ENCODE measurements at regions not wholly inside any gene's neighbourhood (a gene's known extent, or its start where the extent isn't known, plus 50 kb on each side); places are given as distances from the start of the nearest gene placed in this dataset.

DNA sequence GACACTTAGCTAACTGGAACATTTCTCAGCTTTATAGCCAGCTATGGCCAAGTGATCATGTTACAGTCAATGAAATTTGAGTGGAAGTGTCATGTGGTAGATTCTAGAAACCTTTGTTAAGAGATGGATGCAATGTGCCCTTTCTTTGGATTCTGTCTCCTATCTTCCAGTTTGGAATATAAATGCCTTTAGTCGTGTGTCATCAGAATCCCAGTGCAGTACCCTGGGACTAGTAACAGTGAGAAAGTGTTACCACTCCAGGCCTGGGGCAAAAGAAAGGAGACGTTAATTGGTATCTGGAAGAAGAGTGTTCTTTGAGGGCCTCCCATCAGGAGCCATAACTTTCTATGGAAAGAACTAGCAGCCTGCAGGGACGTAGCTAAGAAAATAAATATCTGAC, 149.6 kb downstream of the SNX18 start:
- no peaks in the 10 kb centered on the region for H3K9me1 ChIP-seq (ENCODE audit: control insufficient read depth, extremely low read depth, insufficient read depth, low read length)
- no peak overlapping the region for H3K27ac ChIP-seq (ENCODE audit: control insufficient read depth, insufficient read depth, low read length)
- no peak overlapping the region for H2AFZ ChIP-seq (ENCODE audit: control insufficient read depth, low read length)
- H3K9me3 ChIP-seq (ENCODE audit: control insufficient read depth, low read depth, low read length), result no peaks in the 10 kb centered on the region
- no peak for DNase-seq (ENCODE audit: low read depth, low spot score)
- H3K36me3 ChIP-seq (ENCODE audit: control insufficient read depth in 2 of 2, extremely low read depth in 1 of 2, insufficient read depth in 2 of 2, low read length in 2 of 2), result no peaks in the 10 kb centered on the region
- dilution Hi-C loops (cut with MboI; ENCODE audit: extremely low pct_ligation_motif_present, low sequenced_read_pairs), result no loop called here
- no peak overlapping the region for H3K4me3 ChIP-seq (ENCODE audit: control insufficient read depth in 2 of 3, extremely low read depth in 1 of 3, insufficient read depth in 2 of 3, low read depth in 1 of 3, low read length in 3 of 3)
- no peak for FAIRE-seq
- H3K4me1 ChIP-seq (ENCODE audit: control insufficient read depth, extremely low read depth, insufficient read depth, low read length), result peaks cover 12% of the 10 kb centered on the region
- no peak for TF ChIP-seq EZH2 (IDR thresholded peaks at IDR 0.05; ENCODE audit: low read length)
- no peak overlapping the region for H3K9ac ChIP-seq (ENCODE audit: control insufficient read depth, extremely low read depth, insufficient read depth, low read length)
- no peaks in the 10 kb centered on the region for H3K27me3 ChIP-seq (ENCODE audit: control insufficient read depth, extremely low read depth, insufficient read depth, low read length)
- H3K4me2 ChIP-seq (ENCODE audit: control insufficient read depth, extremely low read depth, insufficient read depth, low read depth, low read length), result no peak overlapping the region
- no peaks in the 10 kb centered on the region for H4K20me1 ChIP-seq (ENCODE audit: control insufficient read depth, extremely low read depth, insufficient read depth, low read length)
- no peaks in the 10 kb centered on the region for H3K79me2 ChIP-seq (ENCODE audit: control insufficient read depth, insufficient read depth, low read length)

DNA sequence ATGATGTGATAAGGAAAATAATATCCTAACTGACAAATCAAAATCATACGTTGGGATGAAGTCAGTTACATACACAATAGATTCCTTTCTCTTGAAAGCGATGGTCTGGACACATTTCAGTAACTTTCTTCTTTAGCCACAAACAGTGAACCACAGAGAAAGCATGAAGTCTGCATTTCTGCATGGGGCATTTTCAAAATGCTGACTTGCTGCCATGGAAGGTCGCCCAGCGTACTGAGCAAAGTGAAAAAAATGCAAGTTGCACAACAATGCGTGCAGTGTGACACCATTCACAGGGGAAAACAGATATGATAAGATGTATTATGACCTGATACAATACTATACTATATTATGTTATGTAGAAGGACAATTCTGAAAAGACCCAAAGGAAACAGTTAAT, 146.3 kb downstream of the SNX18 start:
- no peaks in the 10 kb centered on the region for H3K36me3 ChIP-seq (ENCODE audit: control insufficient read depth in 2 of 2, extremely low read depth in 1 of 2, insufficient read depth in 2 of 2, low read length in 2 of 2)
- H4K20me1 ChIP-seq (ENCODE audit: control insufficient read depth, extremely low read depth, insufficient read depth, low read length), result no peaks in the 10 kb centered on the region
- no peaks in the 10 kb centered on the region for H3K79me2 ChIP-seq (ENCODE audit: control insufficient read depth, insufficient read depth, low read length)
- H3K4me3 ChIP-seq (ENCODE audit: control insufficient read depth in 2 of 3, extremely low read depth in 1 of 3, insufficient read depth in 2 of 3, low read depth in 1 of 3, low read length in 3 of 3), result no peak overlapping the region
- FAIRE-seq, result no peak
- H3K4me1 ChIP-seq (ENCODE audit: control insufficient read depth, extremely low read depth, insufficient read depth, low read length), result peaks cover 6% of the 10 kb centered on the region
- no peak overlapping the region for H2AFZ ChIP-seq (ENCODE audit: control insufficient read depth, low read length)
- H3K9me1 ChIP-seq (ENCODE audit: control insufficient read depth, extremely low read depth, insufficient read depth, low read length), result no peaks in the 10 kb centered on the region
- H3K9me3 ChIP-seq (ENCODE audit: control insufficient read depth, low read depth, low read length), result no peaks in the 10 kb centered on the region
- no peak overlapping the region for H3K9ac ChIP-seq (ENCODE audit: control insufficient read depth, extremely low read depth, insufficient read depth, low read length)
- H3K4me2 ChIP-seq (ENCODE audit: control insufficient read depth, extremely low read depth, insufficient read depth, low read depth, low read length), result peak overlapping the region; percentile 27
- DNase-seq (ENCODE audit: low read depth, low spot score), result no peak
- dilution Hi-C loops (cut with MboI; ENCODE audit: extremely low pct_ligation_motif_present, low sequenced_read_pairs), result no loop called here
- no peaks in the 10 kb centered on the region for H3K27me3 ChIP-seq (ENCODE audit: control insufficient read depth, extremely low read depth, insufficient read depth, low read length)
- no peak for TF ChIP-seq EZH2 (IDR thresholded peaks at IDR 0.05; ENCODE audit: low read length)
- TF ChIP-seq, protein P1, sequence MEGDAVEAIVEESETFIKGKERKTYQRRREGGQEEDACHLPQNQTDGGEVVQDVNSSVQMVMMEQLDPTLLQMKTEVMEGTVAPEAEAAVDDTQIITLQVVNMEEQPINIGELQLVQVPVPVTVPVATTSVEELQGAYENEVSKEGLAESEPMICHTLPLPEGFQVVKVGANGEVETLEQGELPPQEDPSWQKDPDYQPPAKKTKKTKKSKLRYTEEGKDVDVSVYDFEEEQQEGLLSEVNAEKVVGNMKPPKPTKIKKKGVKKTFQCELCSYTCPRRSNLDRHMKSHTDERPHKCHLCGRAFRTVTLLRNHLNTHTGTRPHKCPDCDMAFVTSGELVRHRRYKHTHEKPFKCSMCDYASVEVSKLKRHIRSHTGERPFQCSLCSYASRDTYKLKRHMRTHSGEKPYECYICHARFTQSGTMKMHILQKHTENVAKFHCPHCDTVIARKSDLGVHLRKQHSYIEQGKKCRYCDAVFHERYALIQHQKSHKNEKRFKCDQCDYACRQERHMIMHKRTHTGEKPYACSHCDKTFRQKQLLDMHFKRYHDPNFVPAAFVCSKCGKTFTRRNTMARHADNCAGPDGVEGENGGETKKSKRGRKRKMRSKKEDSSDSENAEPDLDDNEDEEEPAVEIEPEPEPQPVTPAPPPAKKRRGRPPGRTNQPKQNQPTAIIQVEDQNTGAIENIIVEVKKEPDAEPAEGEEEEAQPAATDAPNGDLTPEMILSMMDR (optimal IDR thresholded peaks at IDR 0.05 in 1 of 3, IDR thresholded peaks at IDR 0.05 in 1 of 3, conservative IDR thresholded peaks at IDR 0.05 in 1 of 3; ENCODE audit: extremely low read depth in 1 of 3, insufficient read depth in 2 of 3, low read length in 3 of 3), result no peak
- no peak overlapping the region for H3K27ac ChIP-seq (ENCODE audit: control insufficient read depth, insufficient read depth, low read length)

DNA sequence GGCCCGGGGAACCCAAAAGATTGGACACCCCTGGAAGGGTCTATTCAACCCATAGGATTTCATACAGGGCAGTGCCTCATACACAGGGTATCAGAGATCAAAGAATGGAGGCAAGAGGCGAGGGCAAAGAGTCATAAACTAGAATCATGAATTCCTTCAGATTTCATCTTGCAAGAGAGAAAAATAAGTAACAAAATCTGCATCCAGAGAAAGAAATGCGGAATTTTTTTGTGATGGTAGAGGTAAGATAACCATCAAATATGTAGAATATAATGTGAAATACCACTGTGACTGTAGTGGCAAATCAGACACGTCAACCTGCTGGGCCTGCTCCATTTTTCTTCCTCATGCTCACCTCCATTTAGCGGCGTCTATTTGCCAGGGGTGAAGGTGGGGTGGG, 143.6 kb downstream of the SNX18 start:
- Histone ChIP-seq H2AFZ (ENCODE audit: control insufficient read depth, low read length) (no peak overlapping the region), H3K79me2 (ENCODE audit: control insufficient read depth, insufficient read depth, low read length) (no peaks in the 10 kb centered on the region), H4K20me1 (ENCODE audit: control insufficient read depth, extremely low read depth, insufficient read depth, low read length) (no peaks in the 10 kb centered on the region), H3K27ac (ENCODE audit: control insufficient read depth, insufficient read depth, low read length) (no peak overlapping the region), H3K9me3 (ENCODE audit: control insufficient read depth, low read depth, low read length) (no peaks in the 10 kb centered on the region), H3K36me3 (ENCODE audit: control insufficient read depth in 2 of 2, extremely low read depth in 1 of 2, insufficient read depth in 2 of 2, low read length in 2 of 2) (no peaks in the 10 kb centered on the region), H3K9ac (ENCODE audit: control insufficient read depth, extremely low read depth, insufficient read depth, low read length) (no peak overlapping the region), H3K9me1 (ENCODE audit: control insufficient read depth, extremely low read depth, insufficient read depth, low read length) (no peaks in the 10 kb centered on the region), H3K4me1 (ENCODE audit: control insufficient read depth, extremely low read depth, insufficient read depth, low read length) (peaks cover 13% of the 10 kb centered on the region), H3K27me3 (ENCODE audit: control insufficient read depth, extremely low read depth, insufficient read depth, low read length) (no peaks in the 10 kb centered on the region), H3K4me2 (ENCODE audit: control insufficient read depth, extremely low read depth, insufficient read depth, low read depth, low read length) (no peak overlapping the region), H3K4me3 (ENCODE audit: control insufficient read depth in 2 of 3, extremely low read depth in 1 of 3, insufficient read depth in 2 of 3, low read depth in 1 of 3, low read length in 3 of 3) (no peak overlapping the region)
- dilution Hi-C loops (cut with MboI; ENCODE audit: extremely low pct_ligation_motif_present, low sequenced_read_pairs), result no loop called here
- FAIRE-seq (no peak), DNase-seq (ENCODE audit: low read depth, low spot score) (no peak)
- TF ChIP-seq, protein P1 (optimal IDR thresholded peaks at IDR 0.05 in 1 of 3, IDR thresholded peaks at IDR 0.05 in 1 of 3, conservative IDR thresholded peaks at IDR 0.05 in 1 of 3; ENCODE audit: extremely low read depth in 1 of 3, insufficient read depth in 2 of 3, low read length in 3 of 3), result no peak
- TF ChIP-seq EZH2 (IDR thresholded peaks at IDR 0.05; ENCODE audit: low read length), result no peak

Measured in keratinocyte (primary cell).